GM18502 (cell line): ENCODE measurements at regions not wholly inside any gene's neighbourhood (a gene's known extent, or its start where the extent isn't known, plus 50 kb on each side); places are given as distances from the start of the nearest gene placed in this dataset.

Source experiments
- ATAC-seq: cut with Tn5 transposase; IDR thresholded peaks from one replicate; pipeline ENCODE4 v1.9.1; 2021; ENCODE audit warnings: mild to moderate bottlenecking; ENCODE audit not compliant: unreplicated experiment, poor library complexity

DNA sequence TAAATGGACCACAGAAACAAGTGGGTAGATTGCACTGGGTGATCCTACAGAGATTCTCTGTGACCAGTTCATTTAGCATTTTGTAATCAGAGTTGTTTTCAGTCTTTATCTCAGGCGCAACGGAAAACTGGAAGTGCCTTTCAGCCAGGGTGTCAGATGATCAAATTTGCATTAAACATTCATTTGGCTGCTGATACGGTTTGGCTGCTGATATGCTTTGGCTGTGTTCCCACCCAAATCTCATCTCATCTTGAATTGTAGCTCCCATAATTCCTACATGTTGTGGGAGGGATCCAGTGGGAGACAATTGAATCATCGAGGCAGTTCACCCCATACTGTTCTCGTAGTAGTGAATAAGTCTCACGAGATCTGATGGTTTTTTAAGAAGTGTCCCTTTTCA, 1396.1 kb upstream of the TMEFF2 start:
- no peak for ATAC-seq

DNA sequence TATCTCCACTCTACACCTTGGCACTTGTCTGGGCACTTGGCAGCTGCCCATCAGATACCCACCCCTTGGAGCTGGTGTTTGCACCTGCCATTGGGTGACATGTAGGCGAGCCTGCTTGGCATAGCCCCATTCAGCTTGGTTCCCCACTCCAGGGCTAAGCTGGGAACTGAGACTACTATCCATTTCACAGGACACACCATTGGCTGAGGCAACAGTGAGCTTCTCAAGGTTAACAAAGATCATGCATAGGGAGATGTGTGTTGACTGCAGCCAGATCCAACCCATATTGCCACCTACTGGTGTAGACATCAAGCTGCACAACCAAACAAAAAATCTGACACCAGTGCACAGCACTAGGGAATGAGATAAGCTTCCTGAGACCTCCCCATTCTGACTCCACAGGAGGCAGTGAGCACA, 1389.8 kb upstream of the TMEFF2 start:
- ATAC-seq, result peak; percentile 89

DNA sequence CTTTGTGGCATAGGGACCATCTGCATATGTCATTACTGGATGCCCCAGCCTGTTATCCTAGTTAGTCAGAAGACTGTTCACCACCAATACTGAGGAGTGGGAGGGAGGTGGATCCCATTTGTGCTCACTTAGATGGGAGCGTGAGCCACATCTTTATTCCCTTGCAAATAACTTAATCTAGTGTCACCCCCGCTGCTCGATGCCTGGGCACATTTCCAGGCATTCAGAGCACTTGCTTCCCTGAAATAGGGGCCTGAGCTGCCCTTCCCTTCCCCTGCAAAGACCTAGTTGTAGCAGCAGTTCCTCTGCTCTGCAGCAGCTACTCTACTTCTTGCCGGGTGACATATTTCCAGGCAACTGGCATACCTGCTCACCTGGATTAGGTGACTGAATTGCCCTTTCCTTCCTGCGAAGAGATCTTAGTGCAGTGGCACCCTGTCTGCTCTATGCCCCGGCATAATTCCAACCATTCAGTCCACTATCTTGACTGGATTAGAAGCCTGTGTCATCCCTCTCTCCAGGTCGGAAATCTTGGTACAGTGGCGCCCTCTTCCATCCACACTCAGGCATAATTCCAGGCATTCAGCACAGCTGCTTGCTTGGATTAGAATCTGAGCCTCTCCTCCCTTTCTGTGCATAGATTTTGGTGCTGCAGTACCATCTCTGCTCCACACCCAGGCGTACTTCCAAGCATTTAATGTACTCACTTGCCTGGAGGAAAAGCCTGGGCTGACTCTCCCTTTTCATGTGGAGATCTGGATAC, 1389.1 kb upstream of the TMEFF2 start:
- no peak for ATAC-seq

DNA sequence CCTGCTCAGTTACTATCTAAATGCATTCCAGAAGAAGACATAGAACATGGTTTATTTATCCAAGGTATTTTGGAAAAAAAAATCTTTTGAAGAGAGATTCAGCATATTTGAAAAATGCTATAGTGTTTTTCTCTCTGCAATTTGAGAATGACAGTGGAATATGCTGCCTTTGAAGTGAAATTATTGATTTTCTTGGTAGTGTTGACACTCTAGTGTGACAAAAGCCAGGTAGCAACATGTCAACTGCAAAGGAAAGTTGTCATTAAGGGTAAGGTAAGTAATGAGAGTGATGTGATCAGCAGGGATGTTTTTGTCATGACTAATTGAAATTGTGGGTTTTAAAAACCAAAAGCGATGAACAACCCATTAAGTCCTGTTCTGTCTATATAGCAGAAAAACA, 1387.1 kb upstream of the TMEFF2 start:
- no peak for ATAC-seq

DNA sequence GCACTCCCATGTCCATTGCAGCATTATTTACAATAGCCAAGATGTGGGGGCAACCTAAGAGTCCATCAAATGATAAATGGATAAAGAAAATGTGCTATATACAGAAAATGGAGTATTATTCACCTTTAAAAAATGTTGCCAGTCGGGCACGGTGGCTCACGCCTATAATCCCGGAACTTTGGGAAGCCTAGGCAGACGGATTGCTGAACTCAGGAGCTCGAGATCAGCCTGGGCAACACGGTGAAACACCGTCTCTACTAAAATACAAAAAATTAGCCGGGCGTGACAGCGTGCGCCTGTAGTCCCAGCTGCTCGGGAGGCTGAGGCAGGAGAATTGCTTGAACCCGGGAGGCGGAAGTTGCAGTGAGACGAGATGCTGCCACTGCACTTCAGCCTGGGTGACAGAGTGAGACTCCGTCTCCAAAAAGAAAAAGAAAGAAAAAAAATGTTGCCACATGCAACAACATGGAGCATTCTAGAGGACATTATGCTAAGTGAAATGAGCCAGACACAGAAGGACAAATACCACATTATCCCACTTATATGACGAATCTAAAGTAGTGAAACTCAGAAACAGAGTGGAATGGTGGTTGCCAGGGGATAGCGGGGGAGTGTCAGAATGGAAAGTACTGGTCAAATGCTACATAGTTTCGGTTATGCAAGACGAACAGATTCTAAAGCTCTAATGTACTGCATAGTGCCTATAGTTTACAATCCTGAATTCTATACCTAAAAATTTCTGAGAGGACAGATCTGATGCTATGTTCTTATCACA, 1385.6 kb upstream of the TMEFF2 start:
- ATAC-seq, result no peak

DNA sequence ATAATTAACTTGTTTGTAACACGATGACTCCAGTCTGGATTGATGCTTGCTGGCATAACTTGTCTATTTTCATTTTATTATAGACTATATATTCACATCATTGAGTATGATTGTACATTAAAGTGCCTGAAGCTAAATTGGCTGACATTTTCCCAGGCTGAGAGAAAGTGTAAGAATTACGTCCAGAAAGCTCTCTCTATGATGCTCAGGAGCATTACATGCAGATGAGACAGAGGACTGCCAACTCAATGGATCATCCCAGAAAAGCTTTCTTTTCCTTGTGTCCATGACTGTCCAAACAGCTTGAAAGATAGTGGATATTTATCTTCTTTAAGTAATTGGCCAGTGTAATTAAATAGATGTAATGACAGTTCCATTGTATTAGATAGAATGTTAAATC, 1372.2 kb upstream of the TMEFF2 start:
- ATAC-seq, result no peak

DNA sequence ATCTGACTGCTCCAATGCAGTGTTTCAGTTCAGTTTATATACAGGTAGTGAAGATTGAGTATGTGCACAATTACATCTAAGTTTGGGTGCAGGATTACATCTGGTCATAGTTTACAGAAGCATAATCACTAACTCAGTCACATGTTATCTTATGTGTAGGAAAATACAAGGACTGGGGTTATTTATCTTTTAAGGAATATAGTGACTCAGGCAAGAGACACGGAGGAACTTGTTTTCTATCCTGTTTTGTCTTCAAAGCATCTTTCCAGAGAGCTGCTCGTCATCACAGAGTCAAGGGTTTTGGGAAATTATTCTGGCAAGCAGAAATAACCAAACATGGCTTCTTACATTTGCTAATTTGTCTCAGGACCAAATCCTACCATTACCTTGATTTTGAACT, 1371.5 kb upstream of the TMEFF2 start:
- no peak for ATAC-seq

DNA sequence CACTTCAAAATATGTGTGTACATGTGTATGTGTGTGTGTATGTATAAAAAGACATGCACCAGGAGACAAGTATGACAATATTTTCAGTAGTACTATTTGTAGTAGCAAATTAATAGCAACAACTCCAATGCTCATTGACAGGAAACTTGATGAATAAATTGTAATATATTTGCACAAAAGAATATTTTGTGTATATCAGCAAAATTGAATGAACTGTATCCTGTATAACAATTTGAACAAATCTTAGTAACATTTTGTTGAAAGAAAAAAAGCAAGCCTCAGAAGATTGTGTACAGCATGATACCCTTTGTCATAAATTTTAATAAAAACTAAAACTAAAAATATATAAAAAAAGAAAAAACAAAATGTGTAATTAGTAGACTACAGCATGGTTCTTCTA, 1367.3 kb upstream of the TMEFF2 start:
- no peak for ATAC-seq

DNA sequence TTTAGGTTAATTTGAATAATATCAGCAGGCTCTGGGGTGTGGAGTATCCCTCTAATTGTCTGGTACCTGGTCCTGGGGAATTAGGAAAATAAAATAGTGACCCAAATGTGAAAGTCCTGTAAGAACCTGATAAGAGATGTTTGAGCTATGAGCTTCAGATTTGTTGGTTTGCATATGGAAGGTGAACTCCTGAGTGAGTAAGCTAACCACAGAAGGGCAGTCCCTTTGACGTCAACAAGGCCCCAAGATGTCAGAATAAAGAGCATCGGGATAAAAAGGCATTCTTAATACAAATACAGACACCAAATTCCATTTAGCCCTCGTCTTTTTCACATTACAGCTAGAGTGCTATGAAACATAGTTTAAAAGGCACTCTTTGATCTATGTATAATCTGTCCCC, 1366.3 kb upstream of the TMEFF2 start:
- peak; percentile 68 for ATAC-seq

DNA sequence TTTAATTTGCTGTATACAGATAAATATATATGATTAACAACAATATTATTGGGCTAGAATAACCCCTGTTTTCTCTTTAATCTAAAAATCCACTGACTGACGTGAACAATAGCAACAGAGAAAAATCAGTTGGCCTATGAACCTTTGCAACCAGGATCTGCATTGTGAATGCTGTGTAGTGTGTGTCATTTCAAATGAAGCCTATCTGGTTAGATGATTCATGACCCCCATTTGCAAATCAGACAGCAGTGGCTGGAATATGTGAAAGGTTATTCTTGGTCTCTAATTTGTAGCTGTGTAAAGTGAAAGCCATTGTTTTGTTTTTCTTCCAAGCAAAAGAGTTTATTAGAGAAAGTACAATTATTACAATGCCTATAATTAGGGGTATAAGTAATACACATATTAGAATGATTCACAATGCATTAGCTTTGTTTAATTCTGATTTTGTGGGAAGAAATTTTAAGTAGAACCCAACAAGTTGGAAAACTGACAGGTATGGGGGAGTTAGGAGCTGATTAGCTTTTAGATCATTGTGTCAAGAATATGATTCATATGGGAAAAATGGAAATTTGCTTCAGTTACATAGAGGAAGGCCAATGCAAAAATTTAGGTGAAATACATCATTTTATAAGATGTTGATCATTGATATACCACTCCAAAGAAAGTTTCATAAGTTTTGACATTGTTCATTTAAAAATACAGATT, 1362.2 kb upstream of the TMEFF2 start:
- ATAC-seq, result no peak

DNA sequence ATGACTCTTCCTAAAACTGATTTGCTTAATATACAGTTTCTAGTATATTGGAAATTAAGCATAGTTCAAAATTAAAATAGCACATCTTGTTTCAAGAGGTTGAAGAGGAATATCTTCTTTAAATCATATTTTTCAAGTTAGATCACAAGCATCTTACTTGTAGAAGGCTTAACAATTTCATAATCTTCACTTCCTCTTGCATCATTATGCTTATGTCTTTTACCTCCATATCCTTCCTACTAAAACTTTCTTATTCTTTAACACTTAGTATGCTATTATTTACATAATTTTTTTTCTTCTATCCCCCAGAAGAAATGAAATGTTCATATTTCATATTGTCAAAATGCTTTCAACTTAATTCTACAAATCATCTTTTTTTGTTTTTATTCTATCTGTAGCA, 1354.9 kb upstream of the TMEFF2 start:
- no peak for ATAC-seq

DNA sequence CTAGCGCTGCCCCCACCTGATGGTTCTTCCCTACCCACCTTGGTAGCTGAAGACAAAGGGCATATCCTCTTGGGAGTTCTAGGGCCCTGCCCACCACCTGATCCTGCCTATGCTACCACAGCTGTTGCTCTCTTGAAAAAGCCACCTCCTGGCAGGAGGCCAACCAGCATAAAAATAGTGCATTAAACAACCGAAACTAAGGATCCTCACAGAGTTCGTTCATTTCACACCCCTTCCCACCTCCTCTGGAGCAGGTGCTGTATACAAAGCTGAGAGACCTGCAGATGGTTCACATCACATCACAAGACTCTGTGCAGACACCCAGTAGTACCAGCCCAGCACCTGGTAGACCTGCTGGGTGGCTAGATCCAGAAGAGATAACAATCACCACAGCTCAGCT, 1348.0 kb upstream of the TMEFF2 start:
- no peak for ATAC-seq

DNA sequence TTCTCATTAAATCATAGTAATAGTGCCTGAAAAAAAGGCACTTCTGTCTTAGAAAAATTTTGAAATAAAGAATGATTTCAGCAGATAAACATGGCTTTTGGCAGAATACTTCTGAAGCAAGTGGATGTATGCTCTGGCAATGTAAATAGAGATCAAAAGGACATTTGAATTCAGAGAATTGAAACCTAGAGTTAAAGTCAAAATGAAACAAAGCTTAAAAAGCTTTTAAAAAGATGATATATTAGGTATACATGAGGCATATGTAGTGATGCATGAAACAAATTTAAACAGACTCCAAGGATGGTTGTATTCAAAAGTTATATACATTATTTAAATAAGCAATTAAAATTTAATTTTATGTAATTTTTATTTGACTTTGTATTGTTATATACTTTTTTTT, 1344.5 kb upstream of the TMEFF2 start:
- ATAC-seq, result no peak

DNA sequence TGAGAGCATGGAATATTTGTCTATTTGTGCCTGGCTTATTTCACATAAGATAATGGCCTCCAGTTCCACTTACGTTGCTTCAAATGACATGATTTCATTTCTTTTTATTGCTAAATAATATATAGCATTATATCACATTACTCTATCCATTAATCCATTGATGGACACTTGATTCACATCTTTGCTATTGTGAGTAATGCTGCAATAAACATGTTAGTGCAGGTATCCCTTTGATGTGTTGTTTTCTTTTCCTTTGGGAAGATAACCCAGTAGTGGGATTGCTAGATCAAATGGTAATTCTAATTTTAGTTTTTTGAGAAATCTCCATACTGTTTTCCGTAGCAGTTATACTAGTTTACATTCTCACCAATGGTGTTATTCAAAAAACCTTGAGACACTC, 1343.3 kb upstream of the TMEFF2 start:
- no peak for ATAC-seq

DNA sequence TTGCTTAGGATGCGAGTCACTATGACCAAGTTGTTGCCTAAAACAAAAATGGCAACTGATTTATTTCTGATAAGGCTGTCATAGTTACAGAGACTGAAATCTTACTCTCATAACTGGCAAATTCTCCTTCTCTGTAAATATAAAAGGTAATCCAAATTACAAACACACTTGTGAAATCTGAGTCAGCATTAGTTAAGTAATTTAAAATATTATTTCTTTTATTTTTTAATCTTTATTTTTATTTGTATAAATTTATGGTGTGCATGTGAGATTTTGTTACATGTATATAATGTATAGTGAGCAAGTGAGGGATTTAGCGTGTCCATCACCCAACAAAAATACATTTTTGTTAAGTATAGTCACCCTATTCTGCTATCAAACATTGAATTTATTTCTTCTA, 1342.8 kb upstream of the TMEFF2 start:
- ATAC-seq, result no peak

DNA sequence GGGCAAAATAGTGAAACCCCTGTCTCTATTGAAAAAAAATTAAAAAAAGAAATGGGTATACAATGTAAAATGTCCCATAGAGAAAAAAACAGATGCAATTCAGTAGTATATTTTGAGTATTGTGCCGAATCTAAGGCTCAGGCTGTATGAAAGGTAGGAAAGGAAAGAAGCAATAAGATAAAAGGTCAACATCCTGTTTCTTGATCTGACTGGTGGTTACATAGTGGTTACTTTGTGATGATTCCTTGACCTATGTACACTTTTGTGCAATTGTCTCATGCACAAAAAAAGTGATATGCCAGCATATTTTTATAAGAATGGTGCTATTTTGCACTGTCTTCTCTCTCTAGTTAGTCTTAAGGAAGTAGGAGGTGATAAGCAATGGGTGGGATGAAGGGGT, 1333.7 kb upstream of the TMEFF2 start:
- no peak for ATAC-seq

DNA sequence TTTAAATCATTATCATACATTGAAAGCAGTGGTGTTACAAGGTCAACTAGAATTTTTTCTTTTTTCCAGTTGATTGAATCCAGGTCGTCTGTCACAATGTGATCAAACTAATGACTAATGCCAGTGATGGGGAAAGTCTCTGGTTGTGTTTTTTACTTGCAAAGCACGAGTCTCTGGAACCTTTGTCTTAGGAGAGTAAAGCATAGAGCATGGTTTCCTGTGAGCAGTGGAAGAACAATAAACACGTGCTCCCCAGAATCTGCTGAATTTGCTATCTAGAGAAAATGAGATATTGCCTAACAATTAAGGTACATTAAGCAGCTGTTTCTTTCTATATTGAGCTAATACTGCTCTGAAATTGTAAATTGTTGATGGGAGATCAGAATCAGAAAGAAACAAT, 1332.4 kb upstream of the TMEFF2 start:
- no peak for ATAC-seq

DNA sequence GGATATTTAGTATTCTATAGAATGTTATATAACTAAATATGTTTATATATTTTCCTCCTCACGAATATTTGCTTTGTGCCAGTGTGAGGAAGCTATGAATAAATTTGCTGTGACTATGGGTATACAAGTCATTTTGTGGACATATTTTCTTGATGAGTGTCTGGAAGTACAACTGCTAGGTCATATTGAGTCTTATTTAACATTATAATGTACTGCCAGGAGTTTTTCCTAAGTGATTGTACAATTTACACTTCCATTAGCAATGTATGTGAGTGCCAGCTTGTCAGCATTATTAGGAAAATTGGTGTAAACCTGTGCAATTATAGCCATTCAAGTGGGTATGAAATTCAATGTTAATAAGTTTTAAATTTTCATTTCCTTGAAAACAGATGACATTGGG, 1328.9 kb upstream of the TMEFF2 start:
- no peak for ATAC-seq

DNA sequence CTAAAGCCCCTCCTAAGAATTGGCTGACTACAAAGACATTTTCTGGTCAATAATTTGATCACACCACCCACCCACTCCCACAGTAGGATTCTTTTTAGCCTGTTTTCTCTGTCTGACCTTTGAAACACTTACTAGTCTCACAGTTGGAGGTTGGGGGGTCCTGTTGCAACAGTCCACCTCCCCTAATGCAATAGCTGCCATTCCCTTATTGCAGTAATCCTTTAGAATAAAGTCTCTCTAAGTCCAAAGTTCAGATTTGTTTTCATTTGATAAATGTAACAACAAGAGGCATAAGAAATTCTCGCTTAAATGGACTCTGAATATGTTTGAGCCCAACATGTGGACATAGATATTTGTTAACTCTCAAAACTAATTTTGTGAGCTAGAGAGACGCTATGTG, 1326.8 kb upstream of the TMEFF2 start:
- ATAC-seq, result no peak

DNA sequence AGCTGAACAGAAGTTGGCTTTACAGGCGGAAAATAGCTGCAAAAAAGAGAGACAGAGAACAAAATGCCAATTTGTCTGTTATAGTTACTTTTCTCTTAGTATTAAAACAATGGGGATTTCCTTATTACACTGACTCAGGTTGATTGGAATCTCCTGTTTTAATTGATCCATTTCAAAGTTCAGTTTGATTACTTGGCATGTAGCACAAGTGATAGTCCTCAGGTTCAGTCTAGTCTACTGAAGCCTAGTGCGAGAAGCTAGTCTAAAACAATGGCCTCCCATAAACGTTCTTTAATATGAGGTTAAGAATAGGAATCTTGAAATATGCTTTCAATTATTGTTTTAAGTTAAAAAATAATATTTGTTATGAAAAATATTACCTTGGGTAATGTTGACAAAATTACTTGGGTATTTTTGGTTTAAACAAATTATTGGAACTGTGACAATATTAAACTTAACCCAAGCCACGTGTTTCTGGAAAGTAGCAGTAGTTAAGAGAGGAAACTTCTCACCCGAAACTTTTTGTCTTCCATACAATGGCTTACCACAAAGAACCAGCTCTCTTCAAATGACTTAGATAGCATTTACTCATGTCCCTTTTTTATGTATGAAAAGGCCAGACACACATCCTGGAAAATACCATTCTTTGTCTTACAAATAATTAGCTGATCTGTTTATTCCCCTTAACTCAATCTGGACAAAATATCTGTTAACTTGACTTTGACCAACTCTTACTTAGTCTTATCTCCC, 1326.2 kb upstream of the TMEFF2 start:
- no peak for ATAC-seq
